ENCODE measurements at regions not wholly inside any gene's neighbourhood (a gene's known extent, or its start where the extent isn't known, plus 50 kb on each side); places are given as distances from the start of the nearest gene placed in this dataset.
"Not testable (repeated sequence)": the region's sequence is repeated elsewhere in the genome, so short reads cannot be mapped to it uniquely, and the experiment has no call there.

GRCh38 chr20:30007496-30007895 lies 1250.0 kb upstream of the DEFB115 start:
- H3K9me3 ChIP-seq (ENCODE audit: control insufficient read depth in 2 of 3, low read length in 3 of 3); CTCF ChIA-PET; H3K27ac ChIP-seq (ENCODE audit: low read depth, low read length); H3K27ac Mint-ChIP-seq; H3K4me3 ChIP-seq (ENCODE audit: low read length); H3K36me3 ChIP-seq (ENCODE audit: control insufficient read depth in 2 of 3, insufficient read depth in 3 of 3, low read length in 3 of 3); H3K4me1 ChIP-seq (ENCODE audit: control insufficient read depth in 2 of 2, insufficient read depth in 2 of 2, low read length in 2 of 2); ATAC-seq; H3K9me3 Mint-ChIP-seq; H3K27me3 ChIP-seq (ENCODE audit: control insufficient read depth in 2 of 2, insufficient read depth in 2 of 2, low read length in 2 of 2); POLR2A ChIA-PET; intact Hi-C loops (cut with micrococcal nuclease); H3K4me1 Mint-ChIP-seq; H3K27me3 Mint-ChIP-seq; H3K4me3 Mint-ChIP-seq; H3K36me3 Mint-ChIP-seq: not testable (repeated sequence)
- peak in 2 of 9 donors; percentile 0 to 2 for DNase-seq
